SKM-1 (cell line): ENCODE measurements at regions not wholly inside any gene's neighbourhood (a gene's known extent, or its start where the extent isn't known, plus 50 kb on each side); places are given as distances from the start of the nearest gene placed in this dataset.

Experiments
- DNase-seq: peaks from one replicate; lab custom pipeline; 2025; ENCODE audit not compliant: unreplicated experiment; lab: John Stamatoyannopoulos, UW

DNA sequence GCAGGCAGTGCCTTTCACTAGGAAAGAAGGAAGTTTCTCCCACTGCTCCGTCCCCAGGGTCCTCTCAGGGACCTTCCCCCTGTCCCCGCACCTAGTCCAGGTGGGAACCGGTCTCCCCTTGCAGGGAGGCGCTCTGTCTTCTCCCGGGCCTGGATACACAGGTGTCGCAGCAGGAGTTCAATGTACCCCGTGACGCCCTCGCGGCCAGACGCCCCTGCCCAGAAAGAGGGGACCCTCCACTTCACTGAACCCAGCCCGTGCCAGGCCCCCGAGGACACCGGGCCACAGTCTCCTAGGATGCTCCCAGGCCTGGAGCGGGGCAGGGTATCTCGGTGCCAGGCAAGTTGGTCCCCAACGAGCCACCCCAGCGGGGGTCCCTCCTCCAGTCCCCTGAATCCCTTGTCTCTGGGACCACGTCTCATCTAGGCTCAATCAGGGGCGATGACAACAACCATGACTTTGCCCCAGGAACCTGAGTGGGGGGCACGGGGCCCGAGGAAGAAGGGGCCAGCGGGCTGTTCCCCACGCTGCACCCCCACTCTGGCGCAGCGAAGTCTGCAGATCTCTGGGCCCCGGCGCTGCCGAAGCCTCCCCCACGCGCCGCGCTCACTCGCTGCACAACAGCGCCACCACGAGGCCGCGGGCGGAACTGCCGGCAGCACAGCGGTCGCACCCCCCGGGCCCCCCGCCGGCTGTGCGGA lies 103.0 kb downstream of the EDN3 start:
- DNase-seq: no peak

DNA sequence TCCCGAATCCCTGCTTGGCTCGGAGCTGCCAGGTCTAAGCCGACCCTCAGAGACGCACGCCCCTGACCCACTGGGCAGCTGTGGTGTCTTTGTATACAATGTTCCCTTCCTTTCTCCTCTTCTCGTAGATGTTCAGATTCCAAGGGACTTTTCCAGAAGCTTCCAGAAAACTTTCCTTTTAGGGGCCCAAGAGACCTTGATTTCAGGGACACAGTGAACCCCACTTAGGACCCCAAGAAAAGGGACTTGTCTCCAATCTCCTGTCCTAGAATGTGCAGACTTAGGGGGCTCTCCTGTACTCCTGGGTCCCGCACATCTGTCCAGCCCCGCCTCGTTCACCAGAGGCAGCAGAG lies 103.5 kb downstream of the EDN3 start:
- DNase-seq: no peak

DNA sequence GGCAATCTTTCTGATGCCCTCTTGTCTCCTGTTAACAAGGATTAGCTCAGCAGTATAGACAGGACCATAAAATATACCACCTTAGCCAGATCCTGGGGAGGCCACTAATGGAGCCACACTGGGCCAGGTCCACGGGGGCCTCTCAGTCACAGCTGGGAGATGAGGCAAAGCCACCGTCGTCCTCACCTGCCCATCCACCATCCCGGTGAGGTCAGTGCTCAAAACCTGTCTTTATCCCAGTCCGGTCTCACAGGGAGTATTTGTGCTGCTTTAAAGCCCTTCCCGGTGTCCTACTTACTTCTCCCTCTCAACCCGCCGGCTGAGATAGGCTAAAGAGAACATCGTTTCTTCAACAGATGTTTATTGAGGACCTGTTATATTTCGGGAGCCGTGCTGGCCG lies 104.3 kb downstream of the EDN3 start:
- DNase-seq: no peak

DNA sequence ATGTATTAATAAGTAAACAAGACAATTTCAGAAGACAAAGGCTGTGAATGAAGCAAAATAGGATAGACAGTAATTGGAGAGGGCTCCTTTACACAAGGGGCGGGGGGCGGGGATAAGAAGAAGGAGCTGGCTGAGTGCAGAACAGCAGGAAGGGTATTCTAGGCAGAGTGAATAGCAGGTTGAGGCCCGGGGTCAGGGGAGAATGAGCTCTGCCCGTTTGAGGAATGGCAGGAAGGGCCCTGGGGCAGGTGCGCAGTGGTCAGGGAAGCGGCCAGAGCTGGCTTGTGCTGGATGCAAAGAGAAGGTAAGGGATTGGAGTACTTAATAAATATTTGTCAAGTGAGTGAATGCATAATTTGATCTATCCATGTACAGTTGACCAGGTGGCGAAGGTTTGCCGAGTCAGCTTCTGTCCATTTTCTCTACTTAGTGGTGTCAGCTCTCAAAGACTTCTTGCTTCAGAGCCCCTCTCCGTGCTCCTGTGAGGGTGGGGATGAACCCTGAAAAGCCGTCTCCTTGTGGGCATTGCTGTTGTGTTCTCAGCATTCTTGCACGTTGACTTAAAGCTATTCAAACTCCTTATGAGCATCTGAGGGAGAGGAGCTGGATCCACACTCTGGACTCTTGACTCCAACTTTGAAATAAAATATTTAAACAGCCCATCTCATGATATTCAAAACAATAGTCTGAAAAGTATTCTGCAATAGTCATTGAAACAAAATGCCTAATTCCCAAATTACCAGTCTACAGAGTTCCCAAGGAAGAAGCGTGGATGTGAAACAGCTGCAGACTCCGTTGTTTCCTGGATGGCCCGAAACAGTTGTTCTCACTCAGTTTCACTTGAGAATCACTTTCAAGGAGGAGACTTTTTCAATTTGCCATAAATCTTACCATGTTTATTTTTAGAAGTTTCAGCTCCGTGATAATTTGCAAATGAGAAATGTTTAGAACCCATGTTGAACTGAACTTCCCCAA lies 105.1 kb downstream of the EDN3 start:
- no peak for DNase-seq

DNA sequence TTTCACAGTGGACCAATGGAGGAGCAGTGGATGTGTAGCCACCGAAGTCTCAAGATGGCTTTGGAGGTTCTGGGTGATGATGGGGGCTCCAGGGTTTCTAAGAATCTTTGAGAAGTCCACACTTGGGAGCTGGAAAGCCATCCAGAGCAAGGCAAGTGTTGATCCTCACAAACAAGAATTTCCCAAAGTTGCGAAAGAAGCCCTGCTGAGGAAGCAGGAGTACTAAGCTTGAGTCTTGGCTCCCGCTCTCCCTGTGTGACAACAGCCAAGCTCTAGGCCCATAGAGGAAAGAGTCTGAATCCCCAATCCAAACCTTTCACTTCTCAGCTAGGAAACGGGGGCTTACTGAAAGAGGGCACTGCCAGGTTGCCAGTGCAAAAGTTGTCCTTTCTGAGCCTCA lies 106.0 kb downstream of the EDN3 start:
- no peak for DNase-seq

DNA sequence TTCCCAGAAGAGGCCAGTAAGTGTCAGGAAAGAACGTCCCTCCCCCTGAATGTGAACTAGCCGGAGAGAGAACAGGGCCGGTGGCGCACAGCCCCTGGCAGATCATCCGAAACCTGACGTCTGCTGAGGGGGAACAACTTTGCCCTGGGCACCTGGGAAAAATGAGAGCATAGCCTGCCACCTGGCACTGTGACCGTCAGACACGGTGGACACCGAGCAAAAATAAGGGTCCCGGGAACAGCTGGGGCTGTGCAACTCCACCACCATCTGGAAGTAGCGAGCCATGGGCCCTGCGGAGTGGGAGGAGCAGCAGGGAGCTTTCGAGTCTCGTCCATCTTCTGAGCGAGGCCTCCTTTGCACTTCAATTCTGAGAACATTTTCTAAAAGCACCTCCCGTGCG lies 110.8 kb downstream of the EDN3 start:
- no peak for DNase-seq

DNA sequence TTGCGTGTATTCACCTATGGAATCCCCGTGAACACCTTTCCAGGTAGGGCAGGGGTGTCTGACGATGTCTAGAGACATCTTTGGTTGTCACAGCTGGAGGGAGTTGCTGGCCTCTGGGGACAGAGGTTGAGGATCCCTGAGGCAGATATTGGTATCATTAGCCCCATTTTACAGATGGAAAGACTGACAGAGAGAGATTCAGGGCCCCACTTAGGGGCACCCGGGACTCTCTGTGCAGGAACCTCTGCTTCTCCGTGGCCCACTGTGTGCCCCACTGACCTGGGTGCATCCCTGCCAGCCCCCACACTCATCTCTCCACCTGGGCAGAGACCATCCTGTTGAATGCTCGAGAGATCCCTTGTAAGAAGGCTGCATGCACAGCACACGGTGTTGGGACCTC lies 111.2 kb downstream of the EDN3 start:
- DNase-seq: no peak

DNA sequence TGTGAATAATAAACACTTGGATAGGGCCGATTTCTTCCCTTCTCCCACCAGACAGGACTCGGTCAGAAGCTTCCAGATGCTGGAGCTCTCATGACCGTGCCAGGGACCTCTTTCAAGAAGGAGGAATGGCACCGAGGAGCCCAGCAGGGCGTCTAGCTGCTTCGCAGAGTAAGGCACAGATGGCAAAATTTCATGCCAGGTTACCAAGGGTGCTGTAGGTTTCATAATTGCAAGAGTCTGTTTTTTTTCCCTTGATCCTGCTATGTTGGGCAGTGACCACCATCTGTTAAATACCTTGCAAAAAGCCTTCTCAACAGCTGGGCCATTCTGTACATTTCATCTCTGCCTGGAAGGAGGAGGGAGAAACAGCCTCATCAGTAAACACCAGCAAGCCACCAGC lies 111.8 kb downstream of the EDN3 start:
- no peak for DNase-seq

DNA sequence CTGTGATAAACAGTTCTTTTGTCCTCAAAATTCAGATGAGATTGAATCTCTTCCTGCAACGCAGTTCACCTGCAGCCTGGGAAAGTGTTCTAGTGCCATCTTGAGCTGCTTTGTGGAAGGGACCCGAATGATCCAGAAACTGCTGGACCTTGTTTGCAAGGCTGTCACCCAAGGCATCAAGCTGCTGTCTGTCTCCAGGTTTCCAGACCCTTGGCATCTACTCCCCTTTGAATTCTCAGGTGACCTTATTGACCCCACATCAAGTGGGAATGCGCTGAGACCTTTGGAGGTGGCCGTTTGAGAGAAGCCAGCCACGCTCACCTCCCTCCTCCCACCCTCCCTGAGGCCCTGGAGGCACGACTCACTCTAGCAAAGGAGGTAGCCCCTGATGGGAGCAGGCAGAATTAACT lies 112.5 kb downstream of the EDN3 start:
- no peak for DNase-seq

DNA sequence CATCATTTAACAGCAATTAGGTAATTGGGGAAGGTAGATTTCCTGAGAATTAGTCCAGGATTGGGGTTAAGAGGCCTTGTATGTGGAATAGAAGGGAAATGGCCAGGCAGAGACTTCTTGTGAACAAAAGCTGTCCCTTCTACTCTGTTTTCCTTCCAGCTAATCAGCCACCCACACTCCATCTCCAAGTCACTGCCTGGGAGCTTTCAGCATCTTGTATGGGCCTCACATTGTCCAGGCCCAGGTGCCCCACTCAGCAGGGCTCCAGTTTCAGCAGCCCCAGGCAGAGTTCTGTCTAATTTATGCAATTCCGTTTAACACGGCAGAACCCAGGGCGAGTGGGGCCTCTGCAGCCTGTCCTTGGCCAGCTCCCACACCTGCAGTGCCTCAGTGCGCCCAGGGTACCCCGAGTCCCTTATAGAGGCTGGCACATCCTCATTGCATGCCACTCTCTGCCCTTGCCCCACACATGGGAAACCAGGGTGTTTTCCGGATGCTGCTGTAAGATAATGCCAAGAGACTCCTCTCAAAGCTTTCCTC lies 113.0 kb downstream of the EDN3 start:
- no peak for DNase-seq

DNA sequence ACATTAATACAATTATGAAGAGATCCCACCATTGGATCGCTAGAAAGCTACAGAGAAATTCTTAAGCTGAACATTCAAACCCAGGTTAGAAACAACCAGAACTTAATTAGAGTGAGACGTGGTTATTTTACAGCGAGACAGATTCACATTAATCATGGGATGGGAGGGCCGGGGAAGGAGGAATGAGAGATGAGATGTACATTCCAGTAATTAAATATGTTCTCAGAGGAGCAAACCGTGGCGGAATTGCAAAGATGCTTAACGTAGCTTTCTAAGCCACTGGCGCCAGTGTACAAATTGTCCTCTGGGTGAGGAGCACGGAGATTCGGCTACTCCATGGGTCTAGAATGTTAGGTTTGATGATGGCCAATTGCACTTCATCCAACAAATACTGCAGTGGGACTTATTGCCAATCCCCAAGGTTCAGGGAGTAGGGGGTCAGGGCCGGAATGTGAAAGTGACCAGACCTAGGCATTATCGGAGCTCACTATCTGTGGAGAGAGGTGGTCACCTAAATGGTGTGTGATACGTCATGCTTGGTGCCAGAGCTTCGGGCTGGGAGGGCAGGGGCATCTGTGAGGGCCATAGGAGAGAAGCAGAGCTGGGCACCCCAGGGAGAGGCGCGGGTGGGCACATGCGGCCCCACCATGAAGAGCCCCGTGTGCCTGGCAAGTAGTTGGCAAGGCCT lies 114.7 kb downstream of the EDN3 start:
- no peak for DNase-seq

DNA sequence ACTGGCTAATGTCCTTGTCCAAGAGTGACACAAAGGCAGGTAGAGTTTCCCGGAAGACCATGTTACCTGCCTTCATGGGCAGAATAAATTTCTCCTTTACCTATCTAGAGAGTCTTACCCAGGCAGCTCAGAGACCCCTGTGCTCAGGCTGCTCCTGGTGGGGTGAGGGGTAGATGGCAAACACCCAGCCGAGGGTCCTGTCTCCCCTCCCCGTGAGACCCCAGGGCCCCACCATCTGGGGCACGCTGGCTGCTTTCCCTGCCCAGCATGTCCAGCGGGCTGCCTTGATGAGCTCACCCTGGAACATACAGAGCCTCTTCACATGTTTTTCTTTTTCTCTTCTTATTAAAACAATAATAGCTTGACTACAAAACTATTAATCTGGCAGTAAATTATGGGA lies 116.5 kb downstream of the EDN3 start:
- no peak for DNase-seq

DNA sequence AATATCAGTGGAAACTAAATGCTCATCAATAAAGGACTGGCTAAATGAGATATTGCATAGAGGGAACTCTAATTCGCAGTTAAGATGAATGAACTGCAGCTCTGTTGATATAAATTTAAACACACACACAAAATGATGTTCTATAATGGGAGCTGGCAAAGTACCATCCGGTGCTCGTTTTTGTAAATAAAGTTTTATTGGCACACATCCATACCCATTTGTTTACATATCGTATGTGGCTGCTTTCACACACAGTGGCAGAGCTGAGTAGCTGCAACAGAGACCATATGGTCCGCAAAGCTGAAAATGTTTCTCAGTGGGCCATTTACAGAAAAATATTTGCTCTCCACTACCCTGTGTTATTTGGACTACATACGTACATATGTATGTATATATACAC lies 120.7 kb downstream of the EDN3 start:
- DNase-seq: no peak

DNA sequence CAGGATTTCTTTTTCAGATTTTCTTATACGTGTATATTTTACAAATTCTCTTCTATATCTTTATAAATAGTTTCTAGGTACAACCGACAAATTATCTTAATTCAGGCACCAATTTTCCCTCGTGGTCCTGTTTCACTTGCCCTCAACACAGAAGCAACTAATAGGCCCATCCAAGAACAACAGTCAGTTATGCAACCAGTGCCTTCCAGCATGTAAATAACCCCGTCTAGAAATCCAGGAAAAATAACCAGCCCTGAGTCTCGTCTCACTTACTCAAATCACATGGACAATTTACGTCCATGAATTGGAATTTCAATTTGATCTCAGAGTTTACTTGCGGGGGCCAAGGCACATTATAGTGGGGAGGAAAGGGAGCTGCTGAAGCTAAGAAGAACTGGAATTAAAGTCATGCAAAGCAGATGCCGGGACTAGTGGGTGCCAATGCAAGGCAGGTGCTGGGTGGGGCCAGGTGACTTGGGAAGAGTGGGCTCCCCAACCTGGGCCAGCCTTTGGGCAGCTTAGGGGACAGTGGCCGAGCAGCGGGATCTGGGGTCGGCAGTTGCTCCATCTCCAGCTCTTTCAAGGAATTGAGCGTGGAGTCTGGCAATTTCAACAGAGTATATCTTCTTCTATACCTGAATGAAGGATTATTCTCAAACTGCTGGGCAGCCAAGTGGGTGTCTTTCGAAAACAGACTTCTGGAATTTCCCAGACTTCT lies 121.7 kb downstream of the EDN3 start:
- no peak for DNase-seq

DNA sequence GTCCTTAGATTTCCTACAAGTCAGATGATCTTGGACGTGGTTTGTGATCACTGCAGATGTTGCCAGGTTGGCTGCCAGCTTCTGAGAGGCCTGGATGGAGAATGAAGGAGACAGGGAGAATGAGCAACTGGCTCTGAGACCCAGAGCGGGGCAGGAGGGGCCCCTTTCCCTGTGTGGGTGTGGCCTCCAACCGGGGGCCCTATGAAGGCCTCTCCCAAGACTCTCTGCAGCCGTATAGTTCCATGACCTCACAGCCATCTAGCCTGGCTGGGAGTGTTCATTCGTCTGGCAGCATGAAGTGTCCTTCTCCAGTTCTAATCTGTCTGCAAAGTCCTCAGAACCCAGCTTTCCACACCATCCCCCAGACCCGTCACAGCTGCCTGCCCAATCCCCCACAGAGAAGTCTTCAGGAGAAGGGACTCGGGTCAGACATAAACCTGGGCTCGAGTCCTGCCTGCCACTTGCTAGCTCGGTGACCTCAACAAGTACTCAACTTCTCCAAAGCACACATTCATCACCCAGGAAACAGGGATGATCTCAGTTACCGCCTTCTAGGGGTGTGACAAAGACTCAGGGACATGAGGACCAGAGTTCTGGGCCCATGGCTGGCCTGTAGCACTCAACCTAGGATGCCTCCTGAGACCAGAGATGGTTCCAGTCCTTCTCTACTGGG lies 122.6 kb downstream of the EDN3 start:
- DNase-seq: no peak

DNA sequence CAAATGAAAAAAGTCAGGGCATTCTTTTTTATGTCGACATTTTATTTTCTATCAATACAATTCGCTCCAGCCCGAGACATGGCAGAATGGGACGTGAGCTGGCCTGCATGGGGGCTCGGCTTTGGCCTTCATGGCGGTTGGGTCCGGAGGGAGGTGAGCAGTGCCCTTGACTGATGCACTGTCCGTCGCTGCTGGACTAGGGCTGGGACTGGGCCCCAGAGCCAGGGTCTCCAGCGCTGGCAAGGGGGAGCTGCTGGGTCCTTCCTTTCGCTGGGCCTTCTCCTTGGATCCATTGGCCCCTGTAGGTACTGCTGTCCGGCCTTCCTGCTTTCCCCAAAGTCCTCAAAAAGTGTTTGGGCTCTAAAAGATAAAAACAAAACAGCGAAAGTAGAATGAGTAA lies 124.6 kb downstream of the EDN3 start:
- DNase-seq: no peak

DNA sequence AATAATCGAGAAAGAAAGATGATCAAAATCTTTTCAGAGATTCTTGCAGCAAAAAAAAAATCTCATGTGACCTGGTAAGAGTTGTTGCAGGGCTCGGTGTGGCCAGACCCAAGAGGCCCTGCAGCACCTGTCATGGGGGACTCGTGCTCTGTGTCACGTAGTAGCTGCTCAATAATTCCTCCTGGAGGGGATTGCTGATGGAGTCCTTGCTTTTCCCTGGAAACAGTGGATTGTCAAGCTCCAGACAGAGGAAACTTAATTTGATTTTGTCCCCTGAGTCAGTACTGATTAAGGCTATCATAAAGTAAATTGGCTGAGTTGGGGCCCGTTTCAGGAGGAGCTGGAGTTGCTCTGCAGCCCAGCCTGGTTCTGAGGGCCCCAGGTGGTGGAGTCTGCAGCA lies 125.2 kb downstream of the EDN3 start:
- no peak for DNase-seq

DNA sequence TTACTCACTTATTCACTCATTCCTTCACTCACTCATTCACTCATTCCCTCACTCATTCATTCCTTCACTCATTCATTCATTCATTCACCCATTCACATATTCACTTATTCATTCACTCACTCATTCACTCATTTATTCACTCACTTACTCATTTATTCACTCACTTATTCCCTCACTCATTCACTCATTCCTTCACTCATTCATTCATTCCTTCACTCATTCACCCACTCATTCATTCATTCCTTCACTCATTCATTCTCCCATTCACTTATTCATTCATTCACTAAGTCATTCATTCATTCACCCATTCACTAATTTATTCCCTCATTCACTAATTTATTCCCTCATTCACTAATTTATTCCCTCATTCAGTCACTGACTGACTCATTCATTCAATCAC lies 127.6 kb downstream of the EDN3 start:
- no peak for DNase-seq

DNA sequence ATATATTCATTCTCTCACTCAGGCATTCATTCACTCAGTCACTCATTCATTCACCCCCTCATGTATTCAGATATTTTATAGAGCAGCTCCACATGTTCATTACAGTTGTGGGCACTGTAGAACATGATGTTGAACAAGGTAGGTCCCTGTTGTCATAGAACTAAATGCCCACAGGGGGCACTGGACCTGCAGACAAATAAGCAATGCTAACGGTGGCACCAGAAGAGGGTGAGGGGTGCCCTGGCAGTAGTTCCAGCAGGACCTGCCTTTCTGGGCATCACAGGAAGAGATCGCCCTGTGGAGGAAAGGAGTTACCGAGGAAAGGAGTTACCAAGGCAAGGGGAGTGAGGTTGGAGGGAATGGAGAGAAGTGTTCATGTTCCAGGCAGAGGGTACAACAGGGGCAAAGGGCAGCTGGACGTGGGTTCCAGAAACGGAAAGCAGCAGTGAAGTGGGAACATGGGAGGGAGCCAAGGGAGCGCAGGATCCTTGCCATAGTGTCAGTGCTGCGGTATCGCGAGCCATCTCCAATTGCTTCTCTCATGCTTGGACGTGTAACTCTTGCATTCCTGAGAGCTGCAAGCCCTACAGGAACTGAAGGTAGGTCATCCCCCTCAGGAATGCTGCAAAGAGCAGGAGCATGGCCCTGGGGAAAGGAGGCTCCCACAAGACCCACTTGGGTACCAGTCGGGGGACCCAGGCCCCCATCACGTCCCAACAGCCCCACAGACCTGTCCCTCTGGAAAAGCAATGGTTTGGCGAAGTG lies 128.2 kb downstream of the EDN3 start:
- DNase-seq: no peak

DNA sequence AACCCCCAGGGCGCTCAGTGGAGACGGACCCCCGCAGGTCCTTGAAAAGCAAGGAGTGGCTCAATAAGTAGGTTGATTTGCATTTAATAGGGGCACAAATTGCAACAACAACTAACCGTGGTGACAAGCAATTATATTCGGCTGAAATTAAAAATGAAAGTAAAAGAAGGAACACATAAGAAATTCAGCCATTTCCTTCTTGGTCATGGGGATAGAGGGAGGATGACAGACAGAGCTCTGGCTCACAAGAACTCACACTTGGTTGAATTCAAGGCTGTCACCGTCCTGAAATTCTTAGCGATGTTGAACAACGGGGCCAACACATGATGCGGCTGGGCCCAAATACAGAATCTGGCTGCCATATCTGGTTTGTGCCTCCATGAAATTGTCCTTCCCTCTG lies 129.0 kb downstream of the EDN3 start:
- no peak for DNase-seq
